ENCODE measurements at regions not wholly inside any gene's neighbourhood (a gene's known extent, or its start where the extent isn't known, plus 50 kb on each side); places are given as distances from the start of the nearest gene placed in this dataset.

DNA sequence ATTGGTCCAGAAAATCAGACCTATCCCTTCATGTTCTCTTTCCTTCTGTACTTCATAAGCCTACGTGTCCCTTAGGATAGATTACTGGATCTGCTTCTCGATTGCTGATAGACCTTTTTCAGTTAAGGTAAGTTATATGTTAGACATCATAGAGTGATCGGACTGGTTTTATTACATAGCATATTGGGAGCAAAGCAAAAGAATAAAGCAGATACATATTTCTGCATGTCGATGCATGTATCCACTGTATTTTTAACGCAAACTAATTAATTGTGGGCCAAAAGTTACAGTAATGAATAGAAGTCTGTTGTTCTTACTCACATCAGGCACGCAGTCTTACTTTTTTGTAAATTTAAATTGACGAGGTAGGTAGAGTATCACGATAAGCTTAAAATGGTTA lies 106.4 kb downstream of the SLIT2 start:
- Histone ChIP-seq H3K36me3 (no peaks in the 10 kb centered on the region), H3K9me3 (no peaks in the 10 kb centered on the region), H3K27ac (no peak overlapping the region), H3K4me1 (no peaks in the 10 kb centered on the region), H3K4me3 (no peak overlapping the region), H3K27me3 (no peaks in the 10 kb centered on the region)
- intact Hi-C loops (cut with DNase I): no loop called here
- no peak for FAIRE-seq
- no peak for ATAC-seq
- 81 to 84% methylated on average over 8 of the region's 8 CpGs for WGBS, 2 donors
- no peak for DNase-seq
- TF ChIP-seq, protein P1, sequence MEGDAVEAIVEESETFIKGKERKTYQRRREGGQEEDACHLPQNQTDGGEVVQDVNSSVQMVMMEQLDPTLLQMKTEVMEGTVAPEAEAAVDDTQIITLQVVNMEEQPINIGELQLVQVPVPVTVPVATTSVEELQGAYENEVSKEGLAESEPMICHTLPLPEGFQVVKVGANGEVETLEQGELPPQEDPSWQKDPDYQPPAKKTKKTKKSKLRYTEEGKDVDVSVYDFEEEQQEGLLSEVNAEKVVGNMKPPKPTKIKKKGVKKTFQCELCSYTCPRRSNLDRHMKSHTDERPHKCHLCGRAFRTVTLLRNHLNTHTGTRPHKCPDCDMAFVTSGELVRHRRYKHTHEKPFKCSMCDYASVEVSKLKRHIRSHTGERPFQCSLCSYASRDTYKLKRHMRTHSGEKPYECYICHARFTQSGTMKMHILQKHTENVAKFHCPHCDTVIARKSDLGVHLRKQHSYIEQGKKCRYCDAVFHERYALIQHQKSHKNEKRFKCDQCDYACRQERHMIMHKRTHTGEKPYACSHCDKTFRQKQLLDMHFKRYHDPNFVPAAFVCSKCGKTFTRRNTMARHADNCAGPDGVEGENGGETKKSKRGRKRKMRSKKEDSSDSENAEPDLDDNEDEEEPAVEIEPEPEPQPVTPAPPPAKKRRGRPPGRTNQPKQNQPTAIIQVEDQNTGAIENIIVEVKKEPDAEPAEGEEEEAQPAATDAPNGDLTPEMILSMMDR (IDR thresholded peaks at IDR 0.05): no peak

DNA sequence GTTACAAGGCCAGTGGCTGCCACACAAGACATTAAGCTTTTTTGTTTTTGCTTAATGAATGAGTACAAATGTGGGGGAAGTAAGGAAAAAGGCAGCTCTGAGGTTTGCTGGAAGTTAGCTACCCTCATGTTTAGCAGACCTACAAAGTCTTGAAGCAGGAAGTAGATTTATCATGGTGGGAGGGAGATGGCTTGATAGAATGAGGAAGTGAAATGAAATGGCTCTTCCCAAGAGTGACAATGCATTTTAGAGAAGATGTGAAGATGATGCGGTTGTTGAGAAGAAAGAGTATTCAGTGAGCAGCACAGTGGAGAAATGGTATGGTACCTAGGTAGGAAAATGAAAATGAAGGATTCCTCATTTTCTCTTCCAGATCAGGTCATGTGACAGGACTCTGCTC lies 108.0 kb downstream of the SLIT2 start:
- ATAC-seq: no peak
- DNase-seq: no peak
- intact Hi-C loops (cut with DNase I): no loop called here
- Histone ChIP-seq H3K27ac (no peak overlapping the region), H3K4me3 (no peak overlapping the region), H3K9me3 (no peaks in the 10 kb centered on the region), H3K36me3 (no peaks in the 10 kb centered on the region), H3K4me1 (no peaks in the 10 kb centered on the region), H3K27me3 (no peaks in the 10 kb centered on the region)
- WGBS, 2 donors: 88 to 95% methylated on average over 1 of the region's 1 CpG
- TF ChIP-seq, protein P1 (IDR thresholded peaks at IDR 0.05): no peak
- FAIRE-seq: no peak

DNA sequence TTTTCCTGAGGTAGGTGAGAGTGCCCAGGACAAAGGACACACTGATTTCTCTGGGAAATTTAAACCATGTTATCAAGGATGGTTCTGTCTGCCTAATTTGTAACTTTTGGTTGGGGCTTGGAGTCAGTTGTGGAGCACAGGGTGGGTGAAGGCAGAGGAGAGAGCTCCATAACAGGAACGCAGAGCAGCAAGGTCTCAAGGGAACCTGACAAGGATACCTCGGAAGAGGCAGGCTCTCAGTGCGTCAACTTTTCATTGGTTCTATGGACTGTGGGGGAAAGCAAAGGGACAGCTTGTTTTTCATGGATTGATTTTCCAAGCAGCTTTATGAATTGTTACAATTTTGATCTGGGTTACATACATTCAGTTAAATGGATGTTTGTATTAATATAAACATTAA lies 110.4 kb downstream of the SLIT2 start:
- TF ChIP-seq, protein P1 (IDR thresholded peaks at IDR 0.05): no peak
- Histone ChIP-seq H3K9me3 (no peaks in the 10 kb centered on the region), H3K4me1 (no peaks in the 10 kb centered on the region), H3K36me3 (no peaks in the 10 kb centered on the region), H3K27ac (no peak overlapping the region), H3K27me3 (no peaks in the 10 kb centered on the region), H3K4me3 (no peak overlapping the region)
- DNase-seq (no peak), ATAC-seq (no peak), FAIRE-seq (no peak)
- intact Hi-C loops (cut with DNase I): no loop called here
- WGBS, 2 donors: 83 to 93% methylated on average over 3 of the region's 3 CpGs

DNA sequence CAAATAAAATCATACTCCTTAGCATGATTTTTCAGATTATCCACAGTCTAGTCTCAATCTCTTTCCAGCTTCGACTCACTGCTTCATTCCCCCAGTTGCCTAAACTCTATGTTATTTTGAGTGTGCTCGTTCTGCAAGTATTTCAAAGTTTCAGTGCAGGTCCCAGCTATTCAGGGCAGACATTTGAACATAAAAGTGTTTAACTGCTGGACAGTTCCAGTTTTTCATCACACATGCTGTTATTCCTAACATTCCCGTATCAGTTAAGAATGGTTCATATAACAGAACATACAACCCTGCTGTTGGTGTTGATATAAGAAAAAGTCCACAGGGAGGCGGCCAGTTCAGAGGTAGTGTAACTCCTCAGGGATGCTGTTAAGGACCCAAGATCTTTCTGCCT lies 113.3 kb downstream of the SLIT2 start:
- Histone ChIP-seq H3K9me3 (no peaks in the 10 kb centered on the region), H3K27me3 (no peaks in the 10 kb centered on the region), H3K4me3 (no peak overlapping the region), H3K36me3 (no peaks in the 10 kb centered on the region), H3K27ac (no peak overlapping the region), H3K4me1 (no peaks in the 10 kb centered on the region)
- TF ChIP-seq, protein P1 (IDR thresholded peaks at IDR 0.05): no peak
- 74 to 78% methylated on average over 4 of the region's 4 CpGs for WGBS, 2 donors
- FAIRE-seq (no peak), DNase-seq (no peak), ATAC-seq (no peak)
- intact Hi-C loops (cut with DNase I): no loop called here

DNA sequence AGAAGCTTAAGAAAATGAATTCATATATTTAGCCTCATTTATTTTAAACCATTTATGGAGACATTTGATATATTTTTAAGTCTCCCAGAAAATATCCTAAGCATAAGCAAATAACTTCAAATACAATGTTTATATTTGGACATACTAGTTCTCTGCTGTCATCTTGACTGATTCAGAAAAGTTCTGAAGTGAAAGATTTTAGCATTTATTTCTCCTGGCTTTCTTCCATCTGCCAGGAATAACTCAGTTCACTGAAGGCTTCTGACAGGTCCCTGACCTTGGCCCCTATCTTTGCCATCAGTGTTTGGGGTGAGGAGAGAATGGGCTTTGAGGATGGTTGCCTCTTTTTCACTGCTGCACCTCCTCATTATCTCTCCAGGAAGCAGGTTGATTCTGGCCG lies 115.7 kb downstream of the SLIT2 start:
- DNase-seq: no peak
- H3K27me3 ChIP-seq: no peaks in the 10 kb centered on the region
- H3K36me3 ChIP-seq: no peaks in the 10 kb centered on the region
- no peak for FAIRE-seq
- H3K4me3 ChIP-seq: no peak overlapping the region
- 53 to 58% methylated on average over 1 of the region's 1 CpG for WGBS, 2 donors
- ATAC-seq: no peak
- no peaks in the 10 kb centered on the region for H3K9me3 ChIP-seq
- no peaks in the 10 kb centered on the region for H3K4me1 ChIP-seq
- intact Hi-C loops (cut with DNase I): no loop called here
- TF ChIP-seq, protein P1 (IDR thresholded peaks at IDR 0.05): no peak
- no peak overlapping the region for H3K27ac ChIP-seq

All from pancreas (tissue), 10 donors.